AG09309 (cell line): ENCODE measurements at regions not wholly inside any gene's neighbourhood (a gene's known extent, or its start where the extent isn't known, plus 50 kb on each side); places are given as distances from the start of the nearest gene placed in this dataset.

Source experiments
- DNase-seq: peaks from one replicate; pipeline ENCODE4 v3.0.0-alpha.2; 2010; ENCODE audit warnings: low read depth
- H3K4me3 ChIP-seq: 2 replicates; pipeline ENCODE4 v1.5.1; 2011; ENCODE audit warnings: mild to moderate bottlenecking, low read depth, low read length, moderate library complexity; ENCODE audit not compliant: control insufficient read depth
- TF ChIP-seq, protein P1 (sequence below): IDR thresholded peaks from 2 replicates; pipeline ENCODE4 v1.5.1; 2011; ENCODE audit warnings: mild to moderate bottlenecking, low read depth, low read length, inconsistent platforms; ENCODE audit not compliant: insufficient read depth, control insufficient read depth; ENCODE audit errors: missing control alignments

DNA sequence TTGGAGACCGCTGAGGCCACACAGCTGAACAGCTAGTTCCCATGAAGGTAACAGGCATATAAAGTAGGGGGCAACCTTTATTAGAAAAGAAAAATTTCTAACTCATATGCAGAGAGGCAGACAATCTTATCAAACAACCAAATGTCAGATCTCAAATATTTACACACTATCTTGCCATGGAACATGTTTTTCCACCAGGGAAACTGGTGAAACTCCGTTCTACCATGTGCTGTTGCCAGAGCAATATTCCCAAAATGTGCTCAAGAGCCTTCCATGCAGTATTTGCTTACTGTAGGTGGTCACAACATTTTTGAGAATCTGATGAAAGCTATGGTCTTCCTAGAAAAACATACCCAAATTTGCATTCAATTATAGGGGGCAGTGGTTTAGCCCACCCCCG is 143.4 kb upstream of the MAGI3 start:
- TF ChIP-seq, protein P1, sequence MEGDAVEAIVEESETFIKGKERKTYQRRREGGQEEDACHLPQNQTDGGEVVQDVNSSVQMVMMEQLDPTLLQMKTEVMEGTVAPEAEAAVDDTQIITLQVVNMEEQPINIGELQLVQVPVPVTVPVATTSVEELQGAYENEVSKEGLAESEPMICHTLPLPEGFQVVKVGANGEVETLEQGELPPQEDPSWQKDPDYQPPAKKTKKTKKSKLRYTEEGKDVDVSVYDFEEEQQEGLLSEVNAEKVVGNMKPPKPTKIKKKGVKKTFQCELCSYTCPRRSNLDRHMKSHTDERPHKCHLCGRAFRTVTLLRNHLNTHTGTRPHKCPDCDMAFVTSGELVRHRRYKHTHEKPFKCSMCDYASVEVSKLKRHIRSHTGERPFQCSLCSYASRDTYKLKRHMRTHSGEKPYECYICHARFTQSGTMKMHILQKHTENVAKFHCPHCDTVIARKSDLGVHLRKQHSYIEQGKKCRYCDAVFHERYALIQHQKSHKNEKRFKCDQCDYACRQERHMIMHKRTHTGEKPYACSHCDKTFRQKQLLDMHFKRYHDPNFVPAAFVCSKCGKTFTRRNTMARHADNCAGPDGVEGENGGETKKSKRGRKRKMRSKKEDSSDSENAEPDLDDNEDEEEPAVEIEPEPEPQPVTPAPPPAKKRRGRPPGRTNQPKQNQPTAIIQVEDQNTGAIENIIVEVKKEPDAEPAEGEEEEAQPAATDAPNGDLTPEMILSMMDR, result no peak
- H3K4me3 ChIP-seq, result no peak overlapping the region
- no peak for DNase-seq

DNA sequence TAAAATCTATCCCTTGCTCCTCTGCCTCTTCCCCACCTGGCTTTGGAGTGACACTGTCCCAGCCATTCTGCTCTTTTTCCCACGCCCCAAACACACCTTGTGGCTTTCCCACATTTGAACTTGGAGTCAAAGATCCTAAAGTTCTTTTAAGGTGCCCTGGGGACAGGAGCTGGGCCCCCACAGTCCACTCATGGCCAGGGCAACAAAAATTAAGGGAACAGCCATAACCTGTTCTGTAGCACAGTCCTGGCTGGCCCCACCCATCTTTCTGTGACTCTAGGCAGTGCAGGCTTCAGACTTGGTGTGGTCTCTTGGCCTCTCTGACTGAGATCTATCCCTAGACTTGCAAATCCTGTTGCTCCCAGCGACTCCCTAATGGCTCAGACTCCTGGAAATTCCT is 143.0 kb upstream of the MAGI3 start:
- no peak for DNase-seq
- TF ChIP-seq, protein P1, result no peak
- no peak overlapping the region for H3K4me3 ChIP-seq

DNA sequence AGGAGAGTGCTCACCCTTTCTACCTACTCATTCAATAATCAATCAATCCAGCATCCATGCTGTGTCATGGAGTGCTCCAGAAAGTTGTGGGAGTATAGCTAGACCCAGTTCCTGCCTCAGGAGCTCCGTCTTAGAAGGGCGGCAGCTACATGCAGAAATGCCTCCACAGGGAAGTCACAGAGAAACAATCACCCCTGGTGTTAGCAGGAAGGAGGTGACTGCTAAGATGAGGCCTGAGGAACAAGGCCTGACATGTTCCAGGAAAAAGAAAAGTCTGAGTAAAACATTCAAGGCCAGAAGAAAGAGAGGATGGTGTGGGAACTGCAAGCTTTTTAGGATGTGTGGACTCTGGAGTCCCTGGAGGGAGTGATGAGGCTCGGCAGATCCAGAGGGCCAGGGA is 142.5 kb upstream of the MAGI3 start:
- no peak for DNase-seq
- no peak overlapping the region for H3K4me3 ChIP-seq
- TF ChIP-seq, protein P1, result no peak

DNA sequence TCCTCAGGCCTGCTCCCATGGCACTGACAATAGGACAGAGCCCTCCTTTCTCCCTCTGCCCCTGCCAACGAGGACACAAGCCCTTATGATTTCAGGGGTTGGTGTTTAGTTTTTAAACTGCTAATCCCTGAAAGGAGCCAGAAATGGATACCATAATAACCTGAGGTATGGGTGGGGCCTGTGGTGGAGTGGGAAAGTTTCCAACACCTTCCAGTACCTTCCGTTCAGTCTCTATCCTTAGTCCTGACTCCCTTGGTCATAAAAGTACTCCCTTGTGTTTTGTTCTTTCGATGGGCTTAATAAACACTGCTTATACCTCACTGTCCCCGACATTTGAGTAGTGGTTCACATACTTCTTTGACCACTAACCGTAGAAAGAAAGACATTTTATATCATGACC is 141.8 kb upstream of the MAGI3 start:
- H3K4me3 ChIP-seq, result no peak overlapping the region
- no peak for DNase-seq
- TF ChIP-seq, protein P1, result no peak

DNA sequence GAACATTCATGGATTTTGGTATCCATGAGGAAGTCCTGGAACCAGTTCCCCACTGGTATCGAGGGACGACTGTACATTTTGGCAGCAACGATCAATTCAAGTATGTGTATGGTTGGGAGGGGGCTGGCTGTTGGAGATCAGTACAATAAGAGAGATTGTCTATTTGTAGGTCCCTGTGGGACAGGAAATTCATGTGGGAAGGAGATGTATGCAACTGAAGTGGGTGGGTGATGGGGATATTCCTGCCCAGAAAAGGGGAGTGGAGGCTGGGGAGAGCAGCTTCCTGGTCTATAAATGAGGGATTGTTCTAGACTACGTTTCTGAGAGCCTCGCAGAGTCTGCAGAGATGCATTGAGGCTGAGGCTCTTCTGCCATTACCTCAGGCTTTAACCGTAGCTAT is 140.2 kb upstream of the MAGI3 start:
- no peak overlapping the region for H3K4me3 ChIP-seq
- TF ChIP-seq, protein P1, result no peak
- DNase-seq, result no peak

DNA sequence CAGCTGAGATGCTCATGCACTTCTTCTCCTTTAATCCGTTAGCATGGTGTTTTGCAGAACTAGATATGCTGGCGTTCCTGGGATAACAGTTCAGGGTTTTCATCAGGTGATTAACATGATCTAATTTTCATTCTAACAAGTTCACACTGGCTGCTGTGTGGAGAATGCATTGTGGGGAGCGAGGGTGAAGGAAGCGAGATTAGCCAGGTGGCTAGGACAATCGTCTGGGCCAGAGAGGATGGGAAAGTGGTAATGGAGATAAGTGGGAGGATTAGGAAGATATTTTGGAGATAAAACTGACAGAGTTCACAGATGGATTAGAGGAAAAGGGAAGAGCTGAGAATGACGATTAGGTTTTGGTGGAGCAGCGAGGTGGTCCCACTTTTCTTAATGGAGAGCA is 138.1 kb upstream of the MAGI3 start:
- TF ChIP-seq, protein P1, result no peak
- DNase-seq, result no peak
- H3K4me3 ChIP-seq, result no peak overlapping the region

DNA sequence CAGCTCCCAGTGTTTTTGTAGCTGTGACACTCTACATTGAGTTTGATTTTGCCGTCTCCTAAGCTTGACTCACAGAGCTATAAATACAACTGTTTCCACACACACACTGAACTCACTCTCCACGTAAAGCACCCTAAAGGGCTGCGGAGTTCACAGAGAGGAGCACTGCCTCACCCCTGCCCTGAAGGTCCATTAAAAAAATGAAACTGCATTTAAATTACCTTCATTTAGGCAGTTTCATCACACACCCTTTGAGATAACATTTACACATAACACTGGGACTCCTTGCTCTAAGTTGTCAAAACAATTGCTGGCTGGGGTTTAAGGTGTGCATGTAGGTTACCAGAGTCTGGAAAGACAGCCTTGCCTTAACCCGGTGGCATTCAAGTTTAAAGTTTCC is 137.1 kb upstream of the MAGI3 start:
- no peak overlapping the region for H3K4me3 ChIP-seq
- no peak for DNase-seq
- TF ChIP-seq, protein P1, result no peak
